C4-2B (cell line): ENCODE measurements at regions not wholly inside any gene's neighbourhood (a gene's known extent, or its start where the extent isn't known, plus 50 kb on each side); places are given as distances from the start of the nearest gene placed in this dataset.

ENCODE experiments used
- H3K27ac ChIP-seq: fragments of 450-650 bp; 2 replicates; pipeline ENCODE4 v1.5.1; 2017
- ZFX ChIP-seq: fragments of 450-650 bp; IDR thresholded peaks from 2 replicates; pipeline ENCODE4 v1.6.1; 2017
- TF ChIP-seq, protein P1 (sequence below): fragments of 450-650 bp; conservative IDR thresholded peaks from 2 replicates; pipeline ENCODE4 v1.5.1; 2017; ENCODE audit warnings: mild to moderate bottlenecking

DNA sequence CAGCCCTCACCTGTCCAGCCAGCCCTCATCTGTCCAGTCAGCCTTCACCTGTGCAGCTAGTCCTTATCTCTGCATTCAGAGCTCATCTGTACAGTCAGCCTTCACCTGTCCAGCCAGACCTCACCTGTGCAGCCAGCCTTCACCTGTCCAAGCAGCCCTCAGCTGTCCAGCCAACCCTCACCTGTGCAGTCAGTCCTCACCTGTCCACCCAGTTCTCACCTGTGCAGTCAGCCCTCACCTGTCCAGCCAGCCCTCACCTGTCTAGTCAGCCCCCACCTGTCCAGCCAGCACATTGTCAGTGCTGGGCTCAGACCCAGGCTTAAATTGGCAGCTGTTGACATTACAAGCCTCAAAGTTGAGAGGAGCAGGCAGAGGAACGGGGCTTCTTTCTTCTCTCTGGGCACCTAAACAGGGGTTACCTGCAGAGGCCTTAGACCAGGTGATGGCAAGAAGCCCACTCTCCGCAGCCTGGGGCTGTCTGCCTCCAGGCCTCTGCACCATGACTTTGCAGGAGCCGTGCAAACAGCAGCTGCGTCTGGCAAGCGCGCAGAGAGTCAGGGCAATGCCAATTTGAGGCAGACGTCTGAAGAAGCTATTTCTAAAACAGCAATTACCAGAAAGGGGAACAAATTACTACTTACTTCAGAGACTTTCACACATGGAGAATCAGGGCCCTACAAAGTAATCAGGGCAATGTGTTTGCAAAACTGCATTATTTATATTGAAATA lies 506.1 kb downstream of the NPHP4 start:
- H3K27ac ChIP-seq, result no peak overlapping the region
- TF ChIP-seq ZFX, result no peak
- TF ChIP-seq, protein P1, sequence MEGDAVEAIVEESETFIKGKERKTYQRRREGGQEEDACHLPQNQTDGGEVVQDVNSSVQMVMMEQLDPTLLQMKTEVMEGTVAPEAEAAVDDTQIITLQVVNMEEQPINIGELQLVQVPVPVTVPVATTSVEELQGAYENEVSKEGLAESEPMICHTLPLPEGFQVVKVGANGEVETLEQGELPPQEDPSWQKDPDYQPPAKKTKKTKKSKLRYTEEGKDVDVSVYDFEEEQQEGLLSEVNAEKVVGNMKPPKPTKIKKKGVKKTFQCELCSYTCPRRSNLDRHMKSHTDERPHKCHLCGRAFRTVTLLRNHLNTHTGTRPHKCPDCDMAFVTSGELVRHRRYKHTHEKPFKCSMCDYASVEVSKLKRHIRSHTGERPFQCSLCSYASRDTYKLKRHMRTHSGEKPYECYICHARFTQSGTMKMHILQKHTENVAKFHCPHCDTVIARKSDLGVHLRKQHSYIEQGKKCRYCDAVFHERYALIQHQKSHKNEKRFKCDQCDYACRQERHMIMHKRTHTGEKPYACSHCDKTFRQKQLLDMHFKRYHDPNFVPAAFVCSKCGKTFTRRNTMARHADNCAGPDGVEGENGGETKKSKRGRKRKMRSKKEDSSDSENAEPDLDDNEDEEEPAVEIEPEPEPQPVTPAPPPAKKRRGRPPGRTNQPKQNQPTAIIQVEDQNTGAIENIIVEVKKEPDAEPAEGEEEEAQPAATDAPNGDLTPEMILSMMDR, result no peak

DNA sequence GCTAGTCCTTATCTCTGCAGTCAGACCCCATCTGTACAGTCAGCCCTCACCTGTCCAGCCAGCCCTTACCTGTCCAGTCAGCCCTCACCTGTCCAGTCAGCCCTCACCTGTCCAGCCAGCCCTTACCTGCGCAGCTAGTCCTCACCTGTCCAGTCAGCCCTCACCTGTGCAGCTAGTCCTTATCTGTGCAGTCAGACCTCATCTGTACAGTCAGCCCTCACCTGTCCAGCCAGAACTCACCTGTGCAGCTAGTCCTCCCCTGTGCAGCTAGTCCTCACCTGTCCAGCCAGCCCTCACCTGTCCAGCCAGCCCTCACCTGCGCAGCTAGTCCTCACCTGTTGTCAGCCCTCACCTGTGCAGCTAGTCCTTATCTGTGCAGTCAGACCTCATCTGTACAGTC lies 506.8 kb downstream of the NPHP4 start:
- TF ChIP-seq, protein P1, result no peak
- no peak for TF ChIP-seq ZFX
- H3K27ac ChIP-seq, result no peak overlapping the region

DNA sequence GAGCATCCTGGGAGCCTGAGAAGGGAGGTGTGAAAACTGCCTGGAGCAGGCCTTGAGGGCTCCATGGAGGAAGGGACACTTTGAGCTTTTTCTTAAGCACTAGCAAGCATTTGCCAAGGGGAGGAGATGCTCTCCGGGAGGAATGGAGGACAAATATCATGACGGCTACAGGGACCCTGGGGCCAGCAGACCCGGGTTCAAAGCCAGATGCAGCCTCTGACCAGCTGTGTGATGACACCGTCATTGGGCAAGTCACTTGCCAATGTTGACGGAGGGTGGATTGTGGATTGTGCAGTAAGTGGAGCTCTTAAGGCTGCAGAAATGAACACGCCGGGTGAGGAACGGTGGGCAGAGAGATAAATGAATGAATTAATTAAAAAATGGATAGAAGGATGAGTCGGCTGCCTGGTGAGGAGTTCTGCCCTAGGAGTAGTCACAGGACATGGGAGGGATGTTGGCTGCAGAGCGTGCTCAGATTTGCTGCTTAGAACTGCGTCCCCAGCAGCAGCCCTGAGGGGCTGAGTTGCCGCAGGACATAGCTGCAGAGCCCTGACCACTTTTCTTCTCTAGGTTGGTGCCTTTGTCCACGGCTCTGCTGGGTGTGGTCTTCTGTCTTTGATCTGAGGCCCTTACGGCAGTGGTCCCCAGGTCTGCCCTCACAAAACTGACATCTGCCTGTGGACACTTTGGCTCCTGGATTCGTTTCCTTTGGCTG lies 507.6 kb downstream of the NPHP4 start:
- no peak for TF ChIP-seq ZFX
- TF ChIP-seq, protein P1, result no peak
- no peak overlapping the region for H3K27ac ChIP-seq

DNA sequence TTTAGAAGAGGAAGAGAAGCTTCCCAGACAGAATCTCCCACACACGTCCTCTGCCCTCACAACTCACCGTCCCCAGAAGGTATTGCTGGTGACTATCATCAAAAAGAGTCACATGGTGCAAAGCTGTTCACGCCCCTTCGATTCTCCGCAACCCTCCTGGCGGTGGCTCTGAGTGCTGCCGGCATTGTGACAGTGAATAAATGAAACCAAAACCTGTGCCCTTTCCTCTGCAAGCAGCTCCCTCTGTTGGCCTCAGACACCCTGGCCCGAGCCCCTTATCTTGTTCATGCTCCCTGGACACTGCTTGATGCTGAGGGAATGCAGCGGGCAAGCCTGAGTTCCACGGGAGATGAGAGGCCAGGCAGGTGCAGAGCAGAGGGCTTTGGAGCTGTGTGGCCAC lies 510.3 kb downstream of the NPHP4 start:
- no peak for TF ChIP-seq ZFX
- TF ChIP-seq, protein P1, result no peak; the same call in 1 of the 2 replicates
- no peak overlapping the region for H3K27ac ChIP-seq

DNA sequence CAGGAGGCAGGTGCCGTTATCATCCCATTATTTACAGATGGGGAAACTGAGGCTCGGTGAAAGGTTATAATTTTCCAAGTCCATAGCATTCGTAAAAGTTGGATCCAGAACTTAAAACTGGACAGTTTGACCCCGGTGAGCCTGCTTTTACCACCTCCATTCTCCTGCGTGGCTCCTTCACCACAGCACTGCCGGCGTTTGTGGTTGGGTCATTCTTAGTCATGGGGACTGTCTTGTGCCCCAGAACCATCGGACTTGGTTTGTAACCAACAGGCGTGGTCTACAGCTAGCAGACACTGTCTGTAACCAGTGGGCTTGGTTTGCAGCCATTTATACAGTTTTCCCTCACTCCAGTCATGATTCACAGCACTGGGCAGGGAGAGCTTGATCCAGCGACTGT lies 511.3 kb downstream of the NPHP4 start:
- TF ChIP-seq, protein P1, result no peak
- no peak overlapping the region for H3K27ac ChIP-seq

DNA sequence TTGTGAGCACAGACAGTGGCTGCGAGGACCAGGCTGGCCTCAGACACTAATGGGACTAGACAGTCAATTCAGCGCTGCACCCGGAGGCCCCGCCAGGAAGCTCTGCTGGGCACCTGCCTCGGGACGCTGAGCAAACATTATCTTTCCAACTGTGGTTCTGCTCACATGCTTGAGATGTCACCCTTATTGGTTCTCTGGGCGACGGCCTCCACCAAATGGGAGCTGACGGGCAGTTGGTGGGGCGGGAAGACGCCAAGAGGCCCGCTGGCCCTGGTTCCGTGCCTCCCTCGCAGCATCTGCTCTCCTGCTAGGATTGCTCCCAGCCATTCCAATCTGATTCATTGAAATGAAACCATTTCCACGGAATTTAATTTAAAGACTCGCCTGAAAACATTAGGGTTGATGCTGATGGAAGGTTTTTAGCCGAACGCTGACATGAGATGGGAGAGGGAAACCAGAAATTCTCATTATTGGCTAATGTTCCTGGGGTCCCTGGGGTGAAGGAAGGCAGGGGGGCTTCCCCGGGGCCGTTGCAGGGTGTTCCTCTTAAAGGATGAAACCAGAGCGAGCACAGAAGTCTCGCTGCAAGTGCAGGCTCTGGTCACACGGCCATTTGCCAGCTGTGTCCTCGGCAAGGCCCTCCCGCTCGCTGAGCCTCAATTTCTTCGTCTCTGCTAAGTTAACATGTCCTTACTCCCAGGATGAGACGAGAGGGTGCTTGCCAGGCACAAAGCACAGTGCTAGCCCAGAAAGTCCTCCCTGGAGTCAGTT lies 512.2 kb downstream of the NPHP4 start:
- H3K27ac ChIP-seq, result no peak overlapping the region
- TF ChIP-seq ZFX, result no peak
- TF ChIP-seq, protein P1, result no peak

DNA sequence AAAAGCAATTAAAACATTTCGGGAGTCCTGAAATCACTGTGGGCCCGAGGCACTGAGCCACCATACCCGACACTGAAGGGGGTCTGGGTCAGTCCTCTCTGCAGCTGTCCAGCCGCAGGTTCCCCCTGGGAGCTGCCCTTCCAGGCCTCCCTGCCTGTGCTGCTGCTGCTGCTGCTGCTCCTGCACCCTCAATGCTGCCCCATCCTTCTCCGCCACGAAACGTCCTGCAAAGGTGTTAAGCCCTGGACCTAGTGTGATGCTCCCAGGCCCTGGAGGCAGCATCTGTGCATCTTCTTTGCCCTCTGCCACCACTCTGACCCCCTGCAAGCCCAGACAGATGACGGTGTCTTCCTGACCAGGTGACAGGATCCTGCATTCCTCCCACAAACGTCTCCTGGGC lies 513.3 kb downstream of the NPHP4 start:
- no peak for TF ChIP-seq ZFX
- TF ChIP-seq, protein P1, result no peak
- H3K27ac ChIP-seq, result no peak overlapping the region
